ENCODE measurements at regions not wholly inside any gene's neighbourhood (a gene's known extent, or its start where the extent isn't known, plus 50 kb on each side); places are given as distances from the start of the nearest gene placed in this dataset.

DNA sequence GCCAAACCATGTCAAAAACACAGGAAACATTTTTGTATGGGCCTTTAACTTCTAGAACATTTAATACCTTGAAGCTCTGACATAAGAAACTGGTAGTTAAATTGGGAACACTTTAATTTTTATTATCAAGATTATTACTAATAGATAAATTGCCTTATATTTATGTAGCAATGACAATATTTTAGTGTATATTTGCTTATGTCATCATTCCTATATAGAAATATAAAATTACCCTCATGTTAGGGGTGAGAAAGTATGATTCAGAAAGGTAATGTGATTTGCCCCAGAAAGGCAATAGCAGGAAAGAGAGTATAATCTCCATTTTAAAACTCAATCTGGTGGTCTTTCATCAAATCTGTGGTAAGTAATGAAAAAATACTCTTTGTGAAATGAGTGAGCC lies 147.4 kb downstream of the IL15 start:
- H3K79me2 ChIP-seq (ENCODE audit: low read length), result no peaks in the 10 kb centered on the region
- H2AFZ ChIP-seq (ENCODE audit: low read length), result no peak overlapping the region
- no peaks in the 10 kb centered on the region for H4K20me1 ChIP-seq (ENCODE audit: insufficient read depth, low read length)
- no peaks in the 10 kb centered on the region for H3K9me3 ChIP-seq (replicated peaks; ENCODE audit: insufficient read depth, low read length)
- H3K9ac ChIP-seq (ENCODE audit: low read length), result no peak overlapping the region
- H3F3A ChIP-seq (ENCODE audit: insufficient read depth, low read length), result no peaks in the 10 kb centered on the region
- H3K4me2 ChIP-seq (ENCODE audit: low read depth, low read length), result no peak overlapping the region
- H3K4me1 ChIP-seq (ENCODE audit: low read length), result no peaks in the 10 kb centered on the region
- no peaks in the 10 kb centered on the region for H3K36me3 ChIP-seq (replicated peaks; ENCODE audit: insufficient read depth, low read length)
- no peak for TF ChIP-seq EZH2phosphoT487 (IDR thresholded peaks at IDR 0.05; ENCODE audit: low read length)
- no peak for TF ChIP-seq EZH2 (optimal IDR thresholded peaks at IDR 0.05; ENCODE audit: low read depth, low read length)
- TF ChIP-seq, protein P1, sequence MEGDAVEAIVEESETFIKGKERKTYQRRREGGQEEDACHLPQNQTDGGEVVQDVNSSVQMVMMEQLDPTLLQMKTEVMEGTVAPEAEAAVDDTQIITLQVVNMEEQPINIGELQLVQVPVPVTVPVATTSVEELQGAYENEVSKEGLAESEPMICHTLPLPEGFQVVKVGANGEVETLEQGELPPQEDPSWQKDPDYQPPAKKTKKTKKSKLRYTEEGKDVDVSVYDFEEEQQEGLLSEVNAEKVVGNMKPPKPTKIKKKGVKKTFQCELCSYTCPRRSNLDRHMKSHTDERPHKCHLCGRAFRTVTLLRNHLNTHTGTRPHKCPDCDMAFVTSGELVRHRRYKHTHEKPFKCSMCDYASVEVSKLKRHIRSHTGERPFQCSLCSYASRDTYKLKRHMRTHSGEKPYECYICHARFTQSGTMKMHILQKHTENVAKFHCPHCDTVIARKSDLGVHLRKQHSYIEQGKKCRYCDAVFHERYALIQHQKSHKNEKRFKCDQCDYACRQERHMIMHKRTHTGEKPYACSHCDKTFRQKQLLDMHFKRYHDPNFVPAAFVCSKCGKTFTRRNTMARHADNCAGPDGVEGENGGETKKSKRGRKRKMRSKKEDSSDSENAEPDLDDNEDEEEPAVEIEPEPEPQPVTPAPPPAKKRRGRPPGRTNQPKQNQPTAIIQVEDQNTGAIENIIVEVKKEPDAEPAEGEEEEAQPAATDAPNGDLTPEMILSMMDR (IDR thresholded peaks at IDR 0.05; ENCODE audit: low read length), result no peak
- no peak overlapping the region for H3K4me3 ChIP-seq (ENCODE audit: low read length)
- no peaks in the 10 kb centered on the region for H3K9me2 ChIP-seq (replicated peaks; ENCODE audit: insufficient read depth, low read length)
- H3K27ac ChIP-seq (ENCODE audit: low read length), result no peak overlapping the region
- no peaks in the 10 kb centered on the region for H3K27me3 ChIP-seq (replicated peaks; ENCODE audit: insufficient read depth, low read length)
- DNase-seq, result no peak

DNA sequence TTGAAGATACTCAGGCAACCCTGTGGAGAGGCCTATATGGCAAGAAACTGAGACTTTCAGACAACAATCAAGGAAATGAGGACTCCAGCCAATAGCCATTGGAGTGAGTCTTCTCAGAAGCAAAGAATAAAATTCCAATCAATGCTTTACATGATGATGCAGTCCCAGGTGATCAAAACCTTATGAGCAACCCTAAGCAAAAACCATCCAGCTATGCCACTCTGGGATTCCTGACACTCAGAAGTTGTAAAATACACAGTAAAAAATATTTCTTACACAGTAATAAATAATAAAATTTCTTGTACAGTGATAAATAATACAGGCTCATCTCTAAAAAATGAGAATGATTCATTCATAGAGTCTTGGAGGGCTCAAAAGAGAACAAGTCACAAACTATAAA lies 150.6 kb downstream of the IL15 start:
- TF ChIP-seq EZH2 (optimal IDR thresholded peaks at IDR 0.05; ENCODE audit: low read depth, low read length), result no peak
- no peak for TF ChIP-seq EZH2phosphoT487 (IDR thresholded peaks at IDR 0.05; ENCODE audit: low read length)
- TF ChIP-seq, protein P1 (IDR thresholded peaks at IDR 0.05; ENCODE audit: low read length), result no peak
- Histone ChIP-seq H3K4me2 (ENCODE audit: low read depth, low read length) (no peak overlapping the region), H3K9me3 (replicated peaks; ENCODE audit: insufficient read depth, low read length) (no peaks in the 10 kb centered on the region), H3K79me2 (ENCODE audit: low read length) (no peaks in the 10 kb centered on the region), H3K36me3 (replicated peaks; ENCODE audit: insufficient read depth, low read length) (no peaks in the 10 kb centered on the region), H3F3A (ENCODE audit: insufficient read depth, low read length) (no peaks in the 10 kb centered on the region), H3K4me3 (ENCODE audit: low read length) (no peak overlapping the region), H3K4me1 (ENCODE audit: low read length) (no peaks in the 10 kb centered on the region), H3K27ac (ENCODE audit: low read length) (no peak overlapping the region), H4K20me1 (ENCODE audit: insufficient read depth, low read length) (no peaks in the 10 kb centered on the region), H3K9ac (ENCODE audit: low read length) (no peak overlapping the region), H3K9me2 (replicated peaks; ENCODE audit: insufficient read depth, low read length) (no peaks in the 10 kb centered on the region), H3K27me3 (replicated peaks; ENCODE audit: insufficient read depth, low read length) (no peaks in the 10 kb centered on the region), H2AFZ (ENCODE audit: low read length) (no peak overlapping the region)
- no peak for DNase-seq

DNA sequence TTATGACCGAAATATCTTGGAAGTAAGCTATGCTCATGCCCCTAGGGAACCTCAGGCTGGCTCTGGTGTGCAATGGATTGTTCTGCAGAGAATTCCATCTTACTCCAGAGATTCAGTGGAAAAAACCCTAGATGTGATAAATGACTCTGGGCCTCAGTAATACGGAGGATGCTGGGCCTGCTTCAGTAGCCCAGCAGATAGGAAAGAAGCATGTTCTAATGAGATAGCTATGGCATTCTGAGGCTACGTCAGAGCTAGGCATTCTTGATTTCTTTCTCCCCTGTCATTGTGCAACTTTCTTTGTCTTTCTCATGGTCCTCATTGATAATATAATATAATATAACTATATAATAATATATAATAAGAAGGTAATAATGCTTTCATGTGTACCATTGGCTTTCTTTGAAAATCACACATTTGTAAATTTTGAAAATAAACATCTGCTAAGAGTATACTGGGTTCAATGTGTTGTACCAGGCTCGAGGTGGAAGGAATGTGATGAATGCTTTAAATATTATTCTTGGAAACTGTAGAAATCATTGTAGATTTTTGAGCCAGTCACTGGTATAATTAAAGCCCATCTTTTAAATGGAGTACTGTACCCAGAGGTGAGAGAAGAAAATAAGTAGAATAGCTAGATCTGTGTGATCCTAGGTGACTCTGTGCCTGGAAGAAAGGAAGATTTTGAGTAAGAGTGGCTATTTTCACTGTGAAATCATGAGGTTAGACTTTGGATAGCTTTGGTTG lies 152.0 kb downstream of the IL15 start:
- DNase-seq, result no peak
- H3K4me1 ChIP-seq (ENCODE audit: low read length), result no peaks in the 10 kb centered on the region
- no peak overlapping the region for H3K4me2 ChIP-seq (ENCODE audit: low read depth, low read length)
- H4K20me1 ChIP-seq (ENCODE audit: insufficient read depth, low read length), result no peaks in the 10 kb centered on the region
- no peaks in the 10 kb centered on the region for H3F3A ChIP-seq (ENCODE audit: insufficient read depth, low read length)
- H3K27me3 ChIP-seq (replicated peaks; ENCODE audit: insufficient read depth, low read length), result no peaks in the 10 kb centered on the region
- no peaks in the 10 kb centered on the region for H3K36me3 ChIP-seq (replicated peaks; ENCODE audit: insufficient read depth, low read length)
- no peak overlapping the region for H3K9ac ChIP-seq (ENCODE audit: low read length)
- no peaks in the 10 kb centered on the region for H3K9me3 ChIP-seq (replicated peaks; ENCODE audit: insufficient read depth, low read length)
- no peak overlapping the region for H3K27ac ChIP-seq (ENCODE audit: low read length)
- H3K79me2 ChIP-seq (ENCODE audit: low read length), result no peaks in the 10 kb centered on the region
- H3K9me2 ChIP-seq (replicated peaks; ENCODE audit: insufficient read depth, low read length), result no peaks in the 10 kb centered on the region
- TF ChIP-seq, protein P1 (IDR thresholded peaks at IDR 0.05; ENCODE audit: low read length), result no peak
- TF ChIP-seq EZH2 (optimal IDR thresholded peaks at IDR 0.05; ENCODE audit: low read depth, low read length) (no peak), EZH2phosphoT487 (IDR thresholded peaks at IDR 0.05; ENCODE audit: low read length) (no peak)
- H3K4me3 ChIP-seq (ENCODE audit: low read length), result no peak overlapping the region
- no peak overlapping the region for H2AFZ ChIP-seq (ENCODE audit: low read length)

Data from MM.1S (cell line).